NB4 (cell line): ENCODE measurements at regions not wholly inside any gene's neighbourhood (a gene's known extent, or its start where the extent isn't known, plus 50 kb on each side); places are given as distances from the start of the nearest gene placed in this dataset.

ENCODE experiments used
- DNase-seq: peaks from one replicate; pipeline ENCODE4 v3.0.0; 2010; ENCODE audit warnings: low read depth
- H3K4me3 ChIP-seq: one replicate; pipeline ENCODE4 v1.5.1; 2011; ENCODE audit warnings: mild to moderate bottlenecking, low read depth, low read length, moderate library complexity
- MYC ChIP-seq: IDR thresholded peaks from 2 replicates; pipeline ENCODE4 v1.6.1; 2011; ENCODE audit warnings: low read depth, low read length
- POLR2A ChIP-seq: IDR thresholded peaks from 2 replicates; pipeline ENCODE4 v1.6.1; 2011; ENCODE audit warnings: mild to moderate bottlenecking; ENCODE audit not compliant: insufficient read length; ENCODE audit errors: extremely low read depth
- TF ChIP-seq, protein P1 (sequence below): IDR thresholded peaks from one replicate; pipeline ENCODE4 v1.5.1; 2012; ENCODE audit warnings: low read depth, low read length
- TF ChIP-seq, protein P2 (sequence below): IDR thresholded peaks from 2 replicates; pipeline ENCODE4 v1.6.1; 2011; ENCODE audit warnings: low read depth, low read length

DNA sequence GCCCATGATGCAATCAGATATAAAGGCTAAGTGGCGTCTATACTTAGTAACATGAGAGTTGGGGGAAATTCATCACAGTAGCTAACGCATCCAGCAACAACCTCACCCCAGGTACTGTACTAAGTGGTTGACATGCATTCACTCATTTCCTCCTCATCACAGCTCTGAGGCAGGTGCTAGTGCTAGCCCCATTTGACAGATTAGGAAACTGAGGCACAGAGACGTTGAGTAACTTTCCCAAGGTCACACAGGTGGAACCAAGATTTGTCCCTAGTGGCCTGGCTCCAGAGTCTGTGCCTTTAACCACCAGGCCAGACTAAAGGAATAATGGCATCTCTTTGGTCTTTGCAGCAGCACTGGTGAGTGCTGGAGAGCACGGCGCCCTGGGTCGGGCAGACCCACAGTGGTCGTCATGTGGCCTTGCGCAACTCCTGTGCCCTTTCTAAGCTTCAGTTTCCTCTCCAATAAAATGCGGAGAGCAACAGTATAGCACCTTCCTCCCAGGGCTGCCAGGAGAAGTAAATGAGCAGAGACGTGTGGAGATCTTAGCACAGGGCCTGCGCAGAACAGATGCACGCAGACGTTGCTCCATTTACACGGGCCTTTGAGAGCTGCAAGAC lies 186.4 kb downstream of the BCOR start:
- TF ChIP-seq, protein P1, sequence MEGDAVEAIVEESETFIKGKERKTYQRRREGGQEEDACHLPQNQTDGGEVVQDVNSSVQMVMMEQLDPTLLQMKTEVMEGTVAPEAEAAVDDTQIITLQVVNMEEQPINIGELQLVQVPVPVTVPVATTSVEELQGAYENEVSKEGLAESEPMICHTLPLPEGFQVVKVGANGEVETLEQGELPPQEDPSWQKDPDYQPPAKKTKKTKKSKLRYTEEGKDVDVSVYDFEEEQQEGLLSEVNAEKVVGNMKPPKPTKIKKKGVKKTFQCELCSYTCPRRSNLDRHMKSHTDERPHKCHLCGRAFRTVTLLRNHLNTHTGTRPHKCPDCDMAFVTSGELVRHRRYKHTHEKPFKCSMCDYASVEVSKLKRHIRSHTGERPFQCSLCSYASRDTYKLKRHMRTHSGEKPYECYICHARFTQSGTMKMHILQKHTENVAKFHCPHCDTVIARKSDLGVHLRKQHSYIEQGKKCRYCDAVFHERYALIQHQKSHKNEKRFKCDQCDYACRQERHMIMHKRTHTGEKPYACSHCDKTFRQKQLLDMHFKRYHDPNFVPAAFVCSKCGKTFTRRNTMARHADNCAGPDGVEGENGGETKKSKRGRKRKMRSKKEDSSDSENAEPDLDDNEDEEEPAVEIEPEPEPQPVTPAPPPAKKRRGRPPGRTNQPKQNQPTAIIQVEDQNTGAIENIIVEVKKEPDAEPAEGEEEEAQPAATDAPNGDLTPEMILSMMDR, result no peak
- TF ChIP-seq POLR2A (no peak), MYC (peak; percentile 29; the same call in 1 of the 2 replicates)
- TF ChIP-seq, protein P2, sequence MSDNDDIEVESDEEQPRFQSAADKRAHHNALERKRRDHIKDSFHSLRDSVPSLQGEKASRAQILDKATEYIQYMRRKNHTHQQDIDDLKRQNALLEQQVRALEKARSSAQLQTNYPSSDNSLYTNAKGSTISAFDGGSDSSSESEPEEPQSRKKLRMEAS, result peak; percentile 66
- DNase-seq, result peak; percentile 54
- no peak overlapping the region for H3K4me3 ChIP-seq

DNA sequence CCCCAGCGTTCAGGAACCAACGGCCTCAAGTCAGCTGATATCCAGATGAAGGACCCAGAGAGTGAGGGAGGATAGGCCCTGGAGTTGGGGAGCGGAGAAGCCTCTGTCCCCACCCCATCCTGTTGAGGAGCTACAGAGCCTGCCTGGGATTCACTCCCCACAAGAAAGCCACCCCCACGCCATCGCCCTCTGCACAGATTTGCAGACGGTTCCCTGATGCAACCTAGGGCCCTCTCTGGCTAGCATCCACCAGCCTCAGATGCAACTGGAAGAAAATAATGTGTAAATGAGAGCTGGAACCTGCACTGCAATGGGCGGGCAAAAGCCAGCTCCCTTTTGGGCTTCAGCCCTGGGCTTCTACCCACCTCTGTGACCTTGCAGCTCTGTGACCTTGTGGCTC lies 185.6 kb downstream of the BCOR start:
- no peak overlapping the region for H3K4me3 ChIP-seq
- no peak for TF ChIP-seq POLR2A
- DNase-seq, result no peak

DNA sequence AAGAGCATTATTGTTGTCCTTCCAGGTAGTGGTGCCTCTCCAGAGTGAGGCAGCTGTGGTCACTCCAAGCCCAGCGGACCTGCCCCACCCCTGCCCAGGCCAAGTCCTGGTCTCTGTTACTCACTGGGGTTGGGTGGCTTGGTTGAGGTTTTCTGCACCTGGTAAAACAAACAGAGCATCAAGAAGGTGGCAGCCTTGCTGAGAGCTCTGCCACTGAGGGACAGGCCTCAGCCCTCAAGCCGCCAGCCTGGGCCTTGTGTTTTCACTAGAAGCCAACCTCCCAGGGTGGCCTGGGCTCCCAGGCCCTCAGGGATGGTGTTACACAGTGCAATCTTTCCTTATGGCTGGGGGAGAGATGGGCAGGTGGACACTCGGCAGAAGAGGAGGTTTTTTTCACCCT lies 182.7 kb downstream of the BCOR start:
- no peak for DNase-seq
- no peak overlapping the region for H3K4me3 ChIP-seq
- TF ChIP-seq, protein P1, result no peak
- TF ChIP-seq, protein P2, result no peak
- TF ChIP-seq MYC, result no peak
- TF ChIP-seq POLR2A, result no peak

DNA sequence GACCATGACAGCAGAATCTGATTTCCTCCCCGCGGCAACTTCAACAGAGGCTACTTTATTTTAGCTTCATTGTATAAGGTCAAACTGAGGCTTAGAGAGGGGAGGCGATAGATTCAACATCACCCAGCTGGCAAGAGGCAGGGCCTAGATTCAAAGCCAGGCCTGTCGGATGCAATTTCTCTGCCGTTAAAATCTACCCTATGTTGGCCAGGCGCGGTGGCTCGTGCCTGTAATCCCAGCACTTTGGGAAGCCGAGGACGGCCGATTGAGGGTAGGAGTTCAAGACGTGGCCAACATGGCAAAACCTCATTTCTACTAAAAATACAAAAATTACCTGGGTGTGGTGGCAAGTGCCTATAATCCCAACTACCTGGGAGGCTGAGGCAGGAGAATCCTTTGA lies 182.2 kb downstream of the BCOR start:
- TF ChIP-seq, protein P1, result no peak
- no peak for TF ChIP-seq MYC
- TF ChIP-seq POLR2A, result no peak
- TF ChIP-seq, protein P2, result no peak
- no peak for DNase-seq
- H3K4me3 ChIP-seq, result no peak overlapping the region

DNA sequence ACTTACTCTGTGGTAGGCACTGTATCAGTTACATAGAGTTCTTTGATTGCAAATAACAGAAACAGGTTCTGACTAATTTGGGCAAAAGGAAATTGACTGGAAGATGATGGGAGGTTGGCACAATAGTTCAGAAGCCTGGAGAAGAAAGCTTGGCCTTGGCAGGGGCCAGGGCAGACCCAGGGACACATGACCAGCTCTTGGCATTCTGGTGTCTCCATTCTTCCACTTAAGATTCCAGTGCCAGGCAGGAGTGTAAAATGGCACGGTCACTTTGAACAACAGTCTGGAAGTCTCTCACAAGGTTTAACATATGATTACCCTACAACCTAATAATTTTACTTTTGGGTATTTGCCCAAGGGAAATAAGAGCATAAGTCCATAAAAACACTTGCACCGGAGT lies 175.9 kb downstream of the BCOR start:
- no peak overlapping the region for H3K4me3 ChIP-seq
- TF ChIP-seq POLR2A (no peak), MYC (no peak)
- TF ChIP-seq, protein P1, result no peak
- TF ChIP-seq, protein P2, result no peak
- DNase-seq, result no peak

DNA sequence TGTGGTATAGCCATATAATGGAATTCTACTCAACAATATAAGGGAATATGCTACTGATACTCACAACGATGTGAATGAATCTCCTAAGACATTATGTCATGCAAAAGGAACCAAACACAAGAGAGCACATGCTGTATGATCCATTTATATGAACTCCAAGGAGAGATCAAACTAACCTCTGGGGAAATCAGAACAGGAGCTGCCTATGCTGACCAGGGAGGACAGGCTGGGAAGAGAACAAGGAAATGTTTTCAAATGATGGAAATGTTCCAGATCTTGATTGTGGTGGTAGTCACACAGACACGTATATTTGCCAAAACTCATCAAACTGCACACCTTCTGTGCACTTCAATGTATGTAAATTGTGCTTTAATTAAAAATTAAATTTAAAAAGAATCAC lies 175.3 kb downstream of the BCOR start:
- H3K4me3 ChIP-seq, result no peak overlapping the region
- TF ChIP-seq, protein P2, result no peak
- TF ChIP-seq POLR2A (no peak), MYC (no peak)
- TF ChIP-seq, protein P1, result no peak
- no peak for DNase-seq
